ENCODE measurements at regions not wholly inside any gene's neighbourhood (a gene's known extent, or its start where the extent isn't known, plus 50 kb on each side); places are given as distances from the start of the nearest gene placed in this dataset.
A peak's percentile ranks its signal among the peaks of the same experiment; 100 is the strongest.

- H3K4me3 ChIP-seq (replicated peaks; ENCODE audit: low read depth, low read length) = no peak overlapping the region
- TF ChIP-seq CTCF (IDR thresholded peaks at IDR 0.05; ENCODE audit: low read length, missing control alignments) = no peak
- DNase-seq (ENCODE audit: low read depth) = no peak
These were observed 134.2 kb upstream of the EYA4 start for GRCh38 chr6:133106934-133107333.

- H3K4me3 ChIP-seq (replicated peaks; ENCODE audit: low read depth, low read length) = no peak overlapping the region
- no peak for TF ChIP-seq CTCF (IDR thresholded peaks at IDR 0.05; ENCODE audit: low read length, missing control alignments)
- DNase-seq (ENCODE audit: low read depth) = no peak
These were observed 132.7 kb upstream of the EYA4 start for GRCh38 chr6:133108419-133108818.

DNA sequence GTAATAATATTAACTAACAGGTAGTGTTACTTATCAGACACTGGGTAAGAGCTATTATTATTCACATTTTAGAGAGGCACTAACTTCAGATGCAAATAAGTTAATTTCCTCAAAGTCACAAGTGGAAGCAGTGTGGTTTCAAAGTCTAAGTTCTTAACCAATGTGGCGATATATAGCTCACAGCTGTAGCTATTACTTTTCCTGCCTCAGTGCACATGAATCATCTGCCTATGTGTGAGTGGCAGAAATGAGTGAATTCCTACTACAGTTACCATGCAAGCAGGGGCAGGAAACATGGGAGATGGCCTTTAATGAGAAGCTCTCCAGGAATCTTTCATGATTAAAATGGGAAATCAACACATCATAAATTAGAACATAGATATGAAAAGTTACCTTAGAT lies 126.2 kb upstream of the EYA4 start:
- H3K4me3 ChIP-seq (replicated peaks; ENCODE audit: low read depth, low read length) = no peak overlapping the region
- no peak for DNase-seq (ENCODE audit: low read depth)
- no peak for TF ChIP-seq CTCF (IDR thresholded peaks at IDR 0.05; ENCODE audit: low read length, missing control alignments)

DNA sequence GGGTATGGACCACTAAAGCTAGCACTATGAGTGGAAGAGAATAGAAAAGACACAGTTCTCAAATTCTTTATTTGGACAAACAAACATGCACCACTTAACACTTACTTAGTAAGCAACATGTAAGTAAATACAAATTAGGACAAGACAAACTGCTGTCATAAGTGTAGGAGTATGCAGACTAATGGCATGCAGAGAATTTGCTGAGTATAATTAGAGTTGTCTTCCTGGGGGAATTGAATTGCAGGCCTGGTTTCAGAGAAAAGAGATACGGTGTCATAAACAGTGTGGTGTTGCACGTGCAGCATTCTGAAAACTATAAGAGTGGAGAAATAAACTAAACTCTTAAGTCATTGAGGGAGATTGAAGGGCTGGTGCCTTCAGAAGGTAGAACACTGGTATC lies 125.2 kb upstream of the EYA4 start:
- no peak for DNase-seq (ENCODE audit: low read depth)
- TF ChIP-seq CTCF (IDR thresholded peaks at IDR 0.05; ENCODE audit: low read length, missing control alignments) = no peak
- no peak overlapping the region for H3K4me3 ChIP-seq (replicated peaks; ENCODE audit: low read depth, low read length)

DNA sequence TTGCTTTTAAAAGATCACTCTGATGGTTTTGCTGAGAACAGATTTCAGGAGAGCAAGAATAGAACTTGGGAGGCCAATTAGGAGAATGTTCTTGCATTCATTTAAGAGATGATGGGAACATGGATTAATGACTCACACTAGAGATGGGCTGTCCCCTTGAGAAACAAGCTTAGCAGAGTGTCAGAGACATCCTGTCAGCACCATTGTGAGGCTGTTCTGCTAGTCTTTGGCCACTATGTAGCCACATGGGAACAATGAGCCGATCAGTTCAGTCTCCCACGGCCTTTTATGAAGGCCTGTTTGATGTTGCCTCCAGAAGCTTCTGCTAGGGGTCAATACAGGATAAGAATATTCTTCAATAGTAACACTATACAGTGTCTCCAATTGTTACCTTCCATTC lies 113.0 kb upstream of the EYA4 start:
- peak; percentile 5 for DNase-seq (ENCODE audit: low read depth)

GRCh38 chr6:133129556-133129955 lies 111.6 kb upstream of the EYA4 start:
- H3K4me3 ChIP-seq (replicated peaks; ENCODE audit: low read depth, low read length) = no peak overlapping the region
- TF ChIP-seq CTCF (IDR thresholded peaks at IDR 0.05; ENCODE audit: low read length, missing control alignments) = no peak
- DNase-seq (ENCODE audit: low read depth) = no peak

More for the DNA sequence above, 113.0 kb upstream of the EYA4 start:
- no peak overlapping the region for H3K4me3 ChIP-seq (replicated peaks; ENCODE audit: low read depth, low read length)
- no peak for TF ChIP-seq CTCF (IDR thresholded peaks at IDR 0.05; ENCODE audit: low read length, missing control alignments)

DNA sequence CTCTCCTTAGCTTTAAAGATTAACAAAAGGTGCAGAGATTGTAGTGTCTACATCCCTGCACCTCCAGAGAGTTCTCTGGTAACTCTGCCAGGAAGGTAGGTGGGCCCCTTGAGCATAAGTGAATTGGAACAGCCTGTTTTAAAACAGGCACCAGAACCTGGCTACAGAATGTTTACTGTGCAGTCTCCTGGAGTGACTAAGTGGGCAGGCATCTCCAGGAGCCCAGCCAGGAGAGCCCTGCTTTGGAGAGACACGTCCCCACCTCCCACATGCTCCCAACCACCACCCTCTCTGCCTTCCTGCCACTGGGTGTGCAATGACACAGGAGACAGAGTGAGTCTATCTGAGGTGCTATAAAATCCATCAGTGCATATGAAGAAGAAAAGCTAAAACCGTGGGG lies 110.3 kb upstream of the EYA4 start:
- peak; percentile 32 for DNase-seq (ENCODE audit: low read depth)
- TF ChIP-seq CTCF (IDR thresholded peaks at IDR 0.05; ENCODE audit: low read length, missing control alignments) = no peak

More for the DNA sequence above, 110.3 kb upstream of the EYA4 start:
- no peak overlapping the region for H3K4me3 ChIP-seq (replicated peaks; ENCODE audit: low read depth, low read length)

Measured in fibroblast of pulmonary artery (primary cell).